Suprapubic skin (tissue), 4 donors: ENCODE measurements at regions not wholly inside any gene's neighbourhood (a gene's known extent, or its start where the extent isn't known, plus 50 kb on each side); places are given as distances from the start of the nearest gene placed in this dataset.

Experiments used
- CTCF ChIP-seq, 2 donors: fragments of 200-600 bp in 1 of 2; fragments of 450-650 bp in 1 of 2; sonication (generic) in 1 of 2; IDR thresholded peaks; one replicate each; pipeline ENCODE4 v1.5.1; 2016 to 2019; ENCODE audit warnings: antibody characterized with exemption in 2 of 2, mild to moderate bottlenecking in 1 of 2, moderate library complexity in 1 of 2
- EP300 ChIP-seq: sonication (generic); formaldehyde crosslinking; IDR thresholded peaks from one replicate; pipeline ENCODE4 v1.6.1; 2017; ENCODE audit warnings: antibody characterized with exemption
- POLR2A ChIP-seq, 2 donors: fragments of 450-650 bp; IDR thresholded peaks; one replicate each; pipeline ENCODE4 v1.6.1; 2017; ENCODE audit warnings: antibody characterized with exemption in 2 of 2, mild to moderate bottlenecking in 2 of 2, moderate library complexity in 2 of 2
- POLR2AphosphoS5 ChIP-seq, 3 donors: sonication (generic); formaldehyde crosslinking; IDR thresholded peaks; one replicate each; pipeline ENCODE4 v1.6.1; 2017; ENCODE audit warnings: antibody characterized with exemption in 3 of 3

DNA sequence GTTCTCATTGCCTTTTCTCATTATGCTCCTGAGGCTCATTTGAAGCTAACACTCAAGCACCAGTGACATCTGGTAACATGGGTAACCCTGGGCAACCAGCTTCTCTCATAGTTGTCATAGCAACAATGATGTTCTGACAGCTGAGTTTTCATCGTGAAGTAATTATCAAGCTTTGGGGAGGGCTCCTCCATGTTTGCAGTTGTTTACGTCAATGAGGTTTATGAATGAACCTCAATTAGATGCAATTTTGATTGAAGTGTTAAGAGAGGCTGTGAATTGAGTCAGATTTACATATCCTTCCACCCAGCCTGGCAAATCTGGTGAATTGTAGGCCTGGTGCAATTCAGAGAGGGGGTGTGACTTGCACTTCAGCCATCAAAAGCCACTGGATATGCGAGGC lies 119.3 kb upstream of the CHD2 start:
- TF ChIP-seq CTCF (IDR thresholded peaks at IDR 0.05) (no peak), POLR2AphosphoS5 (IDR thresholded peaks at IDR 0.05) (no peak), EP300 (no peak), POLR2A (IDR thresholded peaks at IDR 0.05) (no peak)
